DMS 273 (cell line): ENCODE measurements at regions not wholly inside any gene's neighbourhood (a gene's known extent, or its start where the extent isn't known, plus 50 kb on each side); places are given as distances from the start of the nearest gene placed in this dataset.
A peak's percentile ranks its signal among the peaks of the same experiment; 100 is the strongest.

Source experiments
- DNase-seq: peaks from one replicate; lab custom pipeline; 2025; ENCODE audit not compliant: unreplicated experiment; lab: John Stamatoyannopoulos, UW

GRCh38 chr13:105291987-105292386 is 1243.5 kb downstream of the EFNB2 start:
- DNase-seq, result no peak

GRCh38 chr13:105290596-105290995 is 1244.9 kb downstream of the EFNB2 start:
- DNase-seq, result no peak

GRCh38 chr13:105285526-105285925 is 1249.9 kb downstream of the EFNB2 start:
- no peak for DNase-seq

- no peak for DNase-seq
These were observed 1252.8 kb downstream of the EFNB2 start for GRCh38 chr13:105282406-105283285.

- peak; percentile 1 for DNase-seq
These were observed 1256.5 kb downstream of the EFNB2 start for GRCh38 chr13:105278943-105279381.

- no peak for DNase-seq
These were observed 1258.9 kb downstream of the EFNB2 start for GRCh38 chr13:105276571-105276970.

- DNase-seq, result no peak
These were observed 1261.7 kb downstream of the EFNB2 start for GRCh38 chr13:105273665-105274222.

GRCh38 chr13:105272660-105273631 is 1262.5 kb downstream of the EFNB2 start:
- no peak for DNase-seq

GRCh38 chr13:105266615-105267014 is 1268.8 kb downstream of the EFNB2 start:
- DNase-seq, result no peak

GRCh38 chr13:105262579-105262978 is 1272.9 kb downstream of the EFNB2 start:
- no peak for DNase-seq

- no peak for DNase-seq
These were observed 1276.0 kb downstream of the EFNB2 start for GRCh38 chr13:105259426-105259825.

GRCh38 chr13:105255472-105255871 is 1280.0 kb downstream of the EFNB2 start:
- no peak for DNase-seq

GRCh38 chr13:105251293-105251692 is 1284.2 kb downstream of the EFNB2 start:
- DNase-seq, result no peak

GRCh38 chr13:105247830-105248229 is 1287.6 kb downstream of the EFNB2 start:
- no peak for DNase-seq

- no peak for DNase-seq
These were observed 1295.1 kb downstream of the EFNB2 start for GRCh38 chr13:105240371-105240770.

GRCh38 chr13:105232439-105232838 is 1303.0 kb downstream of the EFNB2 start:
- no peak for DNase-seq

- no peak for DNase-seq
These were observed 1303.5 kb downstream of the EFNB2 start for GRCh38 chr13:105232006-105232405.

- DNase-seq, result no peak
These were observed 1303.9 kb downstream of the EFNB2 start for GRCh38 chr13:105231579-105231978.

- no peak for DNase-seq
These were observed 1314.6 kb downstream of the EFNB2 start for GRCh38 chr13:105220881-105221280.

- no peak for DNase-seq
These were observed 1315.4 kb downstream of the EFNB2 start for GRCh38 chr13:105220063-105220462.

- DNase-seq, result no peak
These were observed 1315.8 kb downstream of the EFNB2 start for GRCh38 chr13:105219651-105220050.
